PC-3 (cell line): ENCODE measurements at regions not wholly inside any gene's neighbourhood (a gene's known extent, or its start where the extent isn't known, plus 50 kb on each side); places are given as distances from the start of the nearest gene placed in this dataset.
A peak's percentile ranks its signal among the peaks of the same experiment; 100 is the strongest.
"Not testable (repeated sequence)": the region's sequence is repeated elsewhere in the genome, so short reads cannot be mapped to it uniquely, and the experiment has no call there.

Experiments used
- ATAC-seq: fragments of 200-7000 bp; cut with Tn5 transposase; 2 replicates; pipeline ENCODE4 v1.9.1; 2020; ENCODE audit warnings: mild to moderate bottlenecking, moderate library complexity
- BruUV-seq: library from RNA; stranded (reverse); fragments of 400-500 nt; replicated peaks from 2 replicates; lab custom pipeline; 2021; lab: Mats Ljungman, UMichigan
- CTCF ChIA-PET: fragments of 300-600 bp; sonication (Branson Sonifier 250); formaldehyde crosslinking; loops from one replicate; lab custom pipeline; 2022; ENCODE audit warnings: antibody characterized with exemption; lab: Charles Lee
- POLR2A ChIA-PET: fragments of 300-600 bp; sonication (Branson Sonifier 250); formaldehyde crosslinking; loops from one replicate; lab custom pipeline; 2022; ENCODE audit warnings: antibody characterized with exemption; ENCODE audit not compliant: unreplicated experiment; lab: Charles Lee
- DNase-seq: peaks from one replicate; pipeline ENCODE4 v3.0.0-alpha.2; 2015
- H2AFZ ChIP-seq: fragments of 300-600 bp; sonication (generic); 2 replicates; pipeline ENCODE4 v1.6.0; 2016; ENCODE audit warnings: antibody characterized with exemption, low read length
- H3F3A ChIP-seq: fragments of 300-600 bp; sonication (generic); one replicate; pipeline ENCODE4 v1.6.0; 2017; ENCODE audit warnings: antibody characterized with exemption, low read length, control low read depth, mild to moderate bottlenecking; ENCODE audit not compliant: unreplicated experiment
- H3K27ac ChIP-seq: fragments of 300-600 bp; sonication (generic); 2 replicates; pipeline ENCODE4 v1.5.1; 2016; ENCODE audit warnings: mild to moderate bottlenecking, low read length
- H3K27me3 ChIP-seq: fragments of 300-600 bp; sonication (generic); 2 replicates; pipeline ENCODE4 v1.6.1; 2016; ENCODE audit warnings: low read length, mixed read lengths
- H3K36me3 ChIP-seq: fragments of 300-600 bp; sonication (generic); 2 replicates; pipeline ENCODE4 v1.6.1; 2016; ENCODE audit warnings: low read depth, mixed run types, low read length, mixed read lengths
- H3K4me1 ChIP-seq: fragments of 300-600 bp; sonication (generic); 2 replicates; pipeline ENCODE4 v1.5.1; 2016; ENCODE audit warnings: low read length; ENCODE audit not compliant: insufficient read depth
- H3K4me2 ChIP-seq: fragments of 300-600 bp; sonication (generic); 2 replicates; pipeline ENCODE4 v1.6.0; 2016; ENCODE audit warnings: low read length
- H3K4me3 ChIP-seq: fragments of 300-600 bp; sonication (generic); 2 replicates; pipeline ENCODE4 v1.5.1; 2016; ENCODE audit warnings: mild to moderate bottlenecking, low read length, mixed read lengths
- H3K79me2 ChIP-seq: fragments of 300-600 bp; sonication (generic); 2 replicates; pipeline ENCODE4 v1.6.1; 2017; ENCODE audit warnings: low read length, mixed read lengths
- H3K9ac ChIP-seq: fragments of 300-600 bp; sonication (generic); 2 replicates; pipeline ENCODE4 v1.6.0; 2016; ENCODE audit warnings: mild to moderate bottlenecking, low read length
- H3K9me2 ChIP-seq: fragments of 300-600 bp; sonication (generic); replicated peaks from 2 replicates; pipeline ENCODE4 v1.6.1; 2016; ENCODE audit warnings: mixed run types, low read length, mixed read lengths
- H3K9me3 ChIP-seq: fragments of 300-600 bp; sonication (generic); 2 replicates; pipeline ENCODE4 v1.6.1; 2016; ENCODE audit warnings: low read length, mixed read lengths
- H4K20me1 ChIP-seq: fragments of 300-600 bp; sonication (generic); 2 replicates; pipeline ENCODE4 v1.6.1; 2016; ENCODE audit warnings: low read length, mixed read lengths
- CTCF ChIP-seq: fragments of 300-600 bp; sonication (generic); conservative IDR thresholded peaks from 2 replicates; pipeline ENCODE4 v1.5.1; 2017; ENCODE audit warnings: antibody characterized with exemption, low read depth, mild to moderate bottlenecking, low read length
- EZH2 ChIP-seq: fragments of 300-600 bp; sonication (generic); IDR thresholded peaks from one replicate; pipeline ENCODE4 v1.6.1; 2017; ENCODE audit warnings: antibody characterized with exemption, mild to moderate bottlenecking, low read length; ENCODE audit not compliant: unreplicated experiment
- EZH2phosphoT487 ChIP-seq: fragments of 300-600 bp; sonication (generic); IDR thresholded peaks from 2 replicates; pipeline ENCODE4 v1.6.1; 2018; ENCODE audit warnings: mild to moderate bottlenecking, antibody characterized with exemption, low read length, borderline replicate concordance
- intact Hi-C: fragments of 100-400 bp; cut with micrococcal nuclease; formaldehyde crosslinking; loops from 2 replicates; pipeline ENCODE4 v1.9.0; 2023

GRCh38 chr9:73090214-73090613 lies 61.5 kb upstream of the ANXA1 start:
- CTCF ChIA-PET, result no interaction called here

GRCh38 chr9:73089304-73089985 lies 62.2 kb upstream of the ANXA1 start:
- POLR2A ChIA-PET, result no interaction called here
- H3K9ac ChIP-seq, result no peak overlapping the region
- peak; percentile 32 for DNase-seq
- H4K20me1 ChIP-seq, result no peaks in the 10 kb centered on the region
- H3K27me3 ChIP-seq, result peaks cover 4% of the 10 kb centered on the region; the same call in 1 of the 2 replicates
- BruUV-seq, result no TSS peak
- ATAC-seq, result peak; percentile 63
- intact Hi-C loops, result no loop called here
- no peak overlapping the region for H3K27ac ChIP-seq
- no peak overlapping the region for H2AFZ ChIP-seq
- H3K9me2 ChIP-seq, result no peaks in the 10 kb centered on the region
- no peaks in the 10 kb centered on the region for H3K79me2 ChIP-seq
- H3K36me3 ChIP-seq, result no peaks in the 10 kb centered on the region
- H3F3A ChIP-seq, result no peaks in the 10 kb centered on the region
- TF ChIP-seq EZH2phosphoT487, result no peak
- no peak for TF ChIP-seq EZH2
- no peak for TF ChIP-seq CTCF
- CTCF ChIA-PET, result no interaction called here
- no peak overlapping the region for H3K4me2 ChIP-seq
- H3K4me1 ChIP-seq, result peaks cover 7% of the 10 kb centered on the region; the same call in 1 of the 2 replicates
- no peaks in the 10 kb centered on the region for H3K9me3 ChIP-seq
- no peak overlapping the region for H3K4me3 ChIP-seq

More at GRCh38 chr9:73090214-73090613, 61.5 kb upstream of the ANXA1 start:
- Histone ChIP-seq H3F3A (no peaks in the 10 kb centered on the region), H3K9me2 (no peaks in the 10 kb centered on the region), H2AFZ (no peak overlapping the region), H3K79me2 (no peaks in the 10 kb centered on the region), H3K4me1 (peaks cover 7% of the 10 kb centered on the region; the same call in 1 of the 2 replicates), H3K9me3 (no peaks in the 10 kb centered on the region), H3K27ac (no peak overlapping the region), H3K27me3 (peaks cover 4% of the 10 kb centered on the region; the same call in 1 of the 2 replicates), H3K36me3 (no peaks in the 10 kb centered on the region), H3K4me2 (no peak overlapping the region), H3K9ac (no peak overlapping the region), H3K4me3 (no peak overlapping the region), H4K20me1 (no peaks in the 10 kb centered on the region)
- TF ChIP-seq CTCF, result no peak
- TF ChIP-seq EZH2, result no peak
- TF ChIP-seq EZH2phosphoT487, result no peak
- no TSS peak for BruUV-seq
- intact Hi-C loops, result no loop called here
- ATAC-seq, result no peak
- POLR2A ChIA-PET, result no interaction called here
- no peak for DNase-seq

GRCh38 chr9:73087876-73088275 lies 63.8 kb upstream of the ANXA1 start:
- H3K9me3 ChIP-seq, DNase-seq, intact Hi-C loops, H3K27me3 ChIP-seq, H3K4me3 ChIP-seq, CTCF ChIA-PET, H3K4me2 ChIP-seq, H3K9ac ChIP-seq, ATAC-seq, H3K27ac ChIP-seq, H3F3A ChIP-seq, H3K9me2 ChIP-seq, H2AFZ ChIP-seq, BruUV-seq, POLR2A ChIA-PET, H3K4me1 ChIP-seq, H3K36me3 ChIP-seq, H3K79me2 ChIP-seq, H4K20me1 ChIP-seq: not testable (repeated sequence)
